A549 (cell line): ENCODE measurements at regions not wholly inside any gene's neighbourhood (a gene's known extent, or its start where the extent isn't known, plus 50 kb on each side); places are given as distances from the start of the nearest gene placed in this dataset.

Experiments
- ATAC-seq, 2 experiments: fragments of 200-7000 bp in 1 of 2; fragments of >200 bp in 1 of 2; cut with Nextera tagmentation in 1 of 2; cut with Tn5 transposase in 1 of 2; 3 replicates each; pipeline versions ENCODE4 v1.8.0 to v1.9.1; 2018 to 2020; ENCODE audit warnings: mild to moderate bottlenecking in 1 of 2, moderate library complexity in 1 of 2
- CTCF ChIA-PET: fragments of 300-600 bp; sonication (Branson Sonifier 250); formaldehyde crosslinking; extraction: SDS; loops from one replicate; lab custom pipeline; 2021; ENCODE audit warnings: antibody characterized with exemption, inconsistent platforms; lab: Yijun Ruan, JAX
- POLR2A ChIA-PET: fragments of 350-600 bp; formaldehyde crosslinking; extraction: SDS; loops from one replicate; lab custom pipeline; 2021; ENCODE audit warnings: antibody characterized with exemption, inconsistent platforms; lab: Yijun Ruan, JAX
- DNase-seq, 2 experiments: peaks; one replicate each; pipeline versions ENCODE4 v3.0.0 to v3.0.0-alpha.2; 2011 to 2016; ENCODE audit warnings: low read depth in 1 of 2, low spot score in 1 of 2
- FAIRE-seq: peaks from 2 replicates; lab custom pipeline; 2011; peaks lifted over from hg19 to GRCh38; lab: Jason Lieb, UNC
- H3K27ac ChIP-seq, 2 experiments: fragments of >200 bp; sonication (Bioruptor Twin); formaldehyde crosslinking; 3 replicates each; pipeline ENCODE4 v1.5.1; 2016 to 2017
- H3K4me1 ChIP-seq: fragments of >200 bp; sonication (Bioruptor Twin); formaldehyde crosslinking; 3 replicates; pipeline ENCODE4 v1.6.1; 2016
- H3K4me2 ChIP-seq: fragments of >200 bp; sonication (Bioruptor Twin); formaldehyde crosslinking; 3 replicates; pipeline ENCODE4 v1.6.1; 2016
- H3K4me3 ChIP-seq: fragments of >200 bp; sonication (Bioruptor Twin); formaldehyde crosslinking; 3 replicates; pipeline ENCODE4 v1.5.1; 2016
- H3K9me3 ChIP-seq: fragments of >200 bp; sonication (Bioruptor Twin); formaldehyde crosslinking; 3 replicates; pipeline ENCODE4 v1.6.1; 2016
- BHLHE40 ChIP-seq: IDR thresholded peaks from 2 replicates; pipeline ENCODE4 v1.6.1; 2012; ENCODE audit warnings: low read depth, low read length, inconsistent platforms
- CBX2 ChIP-seq: fragments of 200-600 bp; sonication (generic); IDR thresholded peaks from 2 replicates; pipeline ENCODE4 v1.6.1; 2016; ENCODE audit warnings: low read depth, mild to moderate bottlenecking, borderline replicate concordance
- CHD2 ChIP-seq: fragments of 150-350 bp; IDR thresholded peaks from 2 replicates; pipeline ENCODE4 v1.6.1; 2014; ENCODE audit warnings: low read length; ENCODE audit not compliant: partially characterized antibody
- CTCF ChIP-seq: fragments of >200 bp; sonication (Bioruptor Twin); formaldehyde crosslinking; IDR thresholded peaks from 3 replicates; pipeline ENCODE4 v1.5.1; 2016
- EHMT2 ChIP-seq: fragments of 200-600 bp; sonication (generic); IDR thresholded peaks from 2 replicates; pipeline ENCODE4 v1.6.1; 2016; ENCODE audit warnings: antibody characterized with exemption, low read depth, mild to moderate bottlenecking, moderate library complexity
- ELK1 ChIP-seq: fragments of 150-350 bp; IDR thresholded peaks from 2 replicates; pipeline ENCODE4 v1.6.1; 2014; ENCODE audit warnings: low read depth, mild to moderate bottlenecking, low read length
- ESRRA ChIP-seq: fragments of 150-350 bp; IDR thresholded peaks from 2 replicates; pipeline ENCODE4 v1.6.1; 2014; ENCODE audit warnings: mild to moderate bottlenecking, low read length, borderline replicate concordance
- FOSL2 ChIP-seq, 2 experiments: fragments of 450-650 bp in 1 of 2; fragments of >200 bp in 1 of 2; sonication (Bioruptor Twin) in 1 of 2; formaldehyde crosslinking; IDR thresholded peaks; 2 replicates each; pipeline versions ENCODE4 v1.5.0 to v1.6.1; 2016 to 2020; ENCODE audit warnings: mild to moderate bottlenecking in 1 of 2, moderate library complexity in 1 of 2
- FOXS1 ChIP-seq: fragments of 250-450 bp; sonication (Bioruptor Pico); IDR thresholded peaks from 2 replicates; pipeline ENCODE4 v1.5.0; 2020; ENCODE audit warnings: mild to moderate bottlenecking, moderate library complexity
- MYC ChIP-seq: IDR thresholded peaks from 2 replicates; pipeline ENCODE4 v1.6.1; 2012; ENCODE audit warnings: mild to moderate bottlenecking, inconsistent platforms, low read length, improper control_type of control experiment, borderline replicate concordance
- NR3C1 ChIP-seq: fragments of >200 bp; sonication (Bioruptor Twin); formaldehyde crosslinking; IDR thresholded peaks from 3 replicates; pipeline ENCODE4 v1.6.1; 2017
- RAD21 ChIP-seq, 2 experiments: fragments of >200 bp in 1 of 2; sonication (Bioruptor Twin) in 1 of 2; formaldehyde crosslinking in 1 of 2; IDR thresholded peaks in 1 of 2; conservative IDR thresholded peaks in 1 of 2; 2 replicates in 1 of 2; 3 replicates in 1 of 2; pipeline ENCODE4 v1.6.1; 2012 to 2018; ENCODE audit warnings: inconsistent platforms in 1 of 2
- RCOR1 ChIP-seq: fragments of 150-350 bp; IDR thresholded peaks from 2 replicates; pipeline ENCODE4 v1.6.1; 2014; ENCODE audit warnings: antibody characterized with exemption, low read length, low read depth
- RNF2 ChIP-seq: fragments of 200-600 bp; sonication (generic); IDR thresholded peaks from 2 replicates; pipeline ENCODE4 v1.6.1; 2016; ENCODE audit warnings: low read depth, mild to moderate bottlenecking, antibody characterized with exemption, moderate library complexity, borderline replicate concordance
- SMC3 ChIP-seq: fragments of >200 bp; sonication (Bioruptor Twin); formaldehyde crosslinking; IDR thresholded peaks from 3 replicates; pipeline ENCODE4 v1.6.1; 2018; ENCODE audit warnings: inconsistent platforms
- ZC3H11A ChIP-seq: fragments of 450-650 bp; IDR thresholded peaks from 2 replicates; pipeline ENCODE4 v1.6.1; 2014; ENCODE audit warnings: antibody characterized with exemption, mild to moderate bottlenecking
- ZFP36 ChIP-seq: fragments of 450-650 bp; IDR thresholded peaks from 2 replicates; pipeline ENCODE4 v1.6.1; 2014; ENCODE audit warnings: borderline replicate concordance; ENCODE audit not compliant: partially characterized antibody
- ZNF302 ChIP-seq: fragments of 250-450 bp; sonication (Bioruptor Pico); IDR thresholded peaks from 2 replicates; pipeline ENCODE4 v1.9.0; 2021; ENCODE audit warnings: inconsistent platforms, mild to moderate bottlenecking, moderate library complexity
- ZSCAN20 ChIP-seq: fragments of 250-450 bp; sonication (Bioruptor Pico); IDR thresholded peaks from 2 replicates; pipeline ENCODE4 v1.8.0; 2022; ENCODE audit warnings: mild to moderate bottlenecking, moderate library complexity
- WGBS: methylation state at CpG from one replicate; pipeline ENCODE4 v1.1.6; 2017; ENCODE audit errors: missing lambda C conversion rate; 5-methylcytosine and 5-hydroxymethylcytosine counted together
- TF ChIP-seq, protein P1 (sequence below): IDR thresholded peaks from 2 replicates; pipeline ENCODE4 v1.6.1; 2012
- TF ChIP-seq, protein P2 (sequence below): fragments of >200 bp; sonication (Bioruptor Twin); formaldehyde crosslinking; IDR thresholded peaks from 3 replicates; pipeline ENCODE4 v1.6.1; 2016
- TF ChIP-seq, protein P3 (sequence below): IDR thresholded peaks from 2 replicates; pipeline ENCODE4 v1.6.1; 2012; ENCODE audit warnings: low read depth, borderline replicate concordance

DNA sequence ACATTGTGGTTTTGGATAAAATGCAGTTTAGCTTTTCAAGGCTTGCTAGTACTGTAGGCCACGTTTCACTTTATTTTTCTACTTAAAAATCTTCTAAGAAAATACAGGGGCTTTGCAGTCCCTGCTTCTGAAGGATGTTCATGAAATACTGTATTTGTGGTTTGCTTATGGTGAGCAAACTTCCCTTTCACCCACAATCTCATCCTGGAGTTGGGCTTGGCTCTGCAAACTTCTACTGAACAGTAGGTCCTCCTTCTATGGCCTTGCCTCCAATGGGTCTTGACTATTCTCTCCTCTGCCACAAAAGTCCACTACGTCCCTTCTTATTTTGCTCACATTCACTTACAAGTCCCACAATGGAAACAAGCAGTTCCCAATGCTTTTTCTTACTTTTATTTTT is 502.7 kb upstream of the KLF4 start:
- 46% methylated on average over 2 of the region's 2 CpGs for WGBS
- FAIRE-seq: no peak

GRCh38 chr9:107991581-107991980 is 502.0 kb upstream of the KLF4 start:
- no peak for ATAC-seq
- CTCF ChIA-PET: no interaction called here
- 47% methylated on average over 3 of the region's 4 CpGs for WGBS
- no peak for FAIRE-seq
- Histone ChIP-seq H3K4me1 (no peaks in the 10 kb centered on the region), H3K9me3 (no peaks in the 10 kb centered on the region), H3K4me2 (no peak overlapping the region), H3K4me3 (no peak overlapping the region), H3K27ac (no peak overlapping the region)
- POLR2A ChIA-PET: no interaction called here
- DNase-seq: no peak
- TF ChIP-seq CHD2 (no peak), ZSCAN20 (CRISPR knock-in tag) (no peak), FOXS1 (CRISPR knock-in tag) (no peak), EHMT2 (no peak), CBX2 (no peak), ZFP36 (no peak), CTCF (no peak), MYC (no peak)
- TF ChIP-seq, protein P1, sequence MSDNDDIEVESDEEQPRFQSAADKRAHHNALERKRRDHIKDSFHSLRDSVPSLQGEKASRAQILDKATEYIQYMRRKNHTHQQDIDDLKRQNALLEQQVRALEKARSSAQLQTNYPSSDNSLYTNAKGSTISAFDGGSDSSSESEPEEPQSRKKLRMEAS: no peak
- TF ChIP-seq, protein P2, sequence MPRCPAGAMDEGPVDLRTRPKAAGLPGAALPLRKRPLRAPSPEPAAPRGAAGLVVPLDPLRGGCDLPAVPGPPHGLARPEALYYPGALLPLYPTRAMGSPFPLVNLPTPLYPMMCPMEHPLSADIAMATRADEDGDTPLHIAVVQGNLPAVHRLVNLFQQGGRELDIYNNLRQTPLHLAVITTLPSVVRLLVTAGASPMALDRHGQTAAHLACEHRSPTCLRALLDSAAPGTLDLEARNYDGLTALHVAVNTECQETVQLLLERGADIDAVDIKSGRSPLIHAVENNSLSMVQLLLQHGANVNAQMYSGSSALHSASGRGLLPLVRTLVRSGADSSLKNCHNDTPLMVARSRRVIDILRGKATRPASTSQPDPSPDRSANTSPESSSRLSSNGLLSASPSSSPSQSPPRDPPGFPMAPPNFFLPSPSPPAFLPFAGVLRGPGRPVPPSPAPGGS: no peak
- TF ChIP-seq, protein P3, sequence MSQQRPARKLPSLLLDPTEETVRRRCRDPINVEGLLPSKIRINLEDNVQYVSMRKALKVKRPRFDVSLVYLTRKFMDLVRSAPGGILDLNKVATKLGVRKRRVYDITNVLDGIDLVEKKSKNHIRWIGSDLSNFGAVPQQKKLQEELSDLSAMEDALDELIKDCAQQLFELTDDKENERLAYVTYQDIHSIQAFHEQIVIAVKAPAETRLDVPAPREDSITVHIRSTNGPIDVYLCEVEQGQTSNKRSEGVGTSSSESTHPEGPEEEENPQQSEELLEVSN: no peak

More for the DNA sequence above, 502.7 kb upstream of the KLF4 start:
- no peak for ATAC-seq
- H3K9me3 ChIP-seq: no peaks in the 10 kb centered on the region
- H3K27ac ChIP-seq: no peak overlapping the region
- TF ChIP-seq RNF2: no peak
- TF ChIP-seq NR3C1: no peak
- no peak for TF ChIP-seq ELK1
- no peak for TF ChIP-seq CHD2
- no peak for TF ChIP-seq ZC3H11A
- TF ChIP-seq ESRRA: no peak
- no peak for TF ChIP-seq CBX2
- TF ChIP-seq FOSL2 (IDR thresholded peaks at IDR 0.05): no peak
- TF ChIP-seq FOSL2 (CRISPR knock-in tag; IDR thresholded peaks at IDR 0.05): no peak
- TF ChIP-seq SMC3: no peak
- TF ChIP-seq RAD21 (conservative IDR thresholded peaks at IDR 0.05 in 1 of 2, IDR thresholded peaks at IDR 0.05 in 1 of 2): no peak
- TF ChIP-seq EHMT2: no peak
- no peak for TF ChIP-seq RCOR1
- TF ChIP-seq BHLHE40: no peak
- TF ChIP-seq ZNF302 (CRISPR knock-in tag): no peak
- no peak for DNase-seq
- CTCF ChIA-PET: interaction anchor here (0.8 kb wide), 1 partner anchor 10 kb away, joined by 3 read pairs; no protein-coding TSS in a partner anchor
- H3K4me3 ChIP-seq: no peak overlapping the region
- H3K4me2 ChIP-seq: no peak overlapping the region
- POLR2A ChIA-PET: no interaction called here
- no peaks in the 10 kb centered on the region for H3K4me1 ChIP-seq
